HEK293T (cell line): ENCODE measurements at regions not wholly inside any gene's neighbourhood (a gene's known extent, or its start where the extent isn't known, plus 50 kb on each side); places are given as distances from the start of the nearest gene placed in this dataset.

Experiments used
- CTCF ChIA-PET: fragments of 350-600 bp; formaldehyde crosslinking; extraction: SDS; loops from one replicate; lab custom pipeline; 2021; ENCODE audit warnings: antibody characterized with exemption, inconsistent platforms; lab: Yijun Ruan, JAX
- POLR2A ChIA-PET: fragments of 350-600 bp; formaldehyde crosslinking; extraction: SDS; loops from one replicate; lab custom pipeline; 2020; ENCODE audit warnings: antibody characterized with exemption, inconsistent platforms; lab: Yijun Ruan, JAX
- DNase-seq: peaks from one replicate; pipeline ENCODE4 v3.0.0; 2012; ENCODE audit warnings: mixed read lengths; ENCODE audit errors: extremely low spot score
- CTBP1 ChIP-seq: fragments of 450-650 bp; IDR thresholded peaks from 2 replicates; pipeline ENCODE4 v1.6.1; 2016; ENCODE audit warnings: borderline replicate concordance
- ELF4 ChIP-seq: fragments of 450-650 bp; IDR thresholded peaks from 2 replicates; pipeline ENCODE4 v1.6.1; 2017; ENCODE audit warnings: antibody characterized with exemption
- HDGF ChIP-seq: fragments of 450-650 bp; IDR thresholded peaks from 2 replicates; pipeline ENCODE4 v1.6.1; 2017; ENCODE audit warnings: antibody characterized with exemption, borderline replicate concordance
- L3MBTL2 ChIP-seq: fragments of 450-650 bp; conservative IDR thresholded peaks from 2 replicates; pipeline ENCODE4 v1.6.1; 2016; ENCODE audit warnings: mild to moderate bottlenecking
- TARDBP ChIP-seq: fragments of 450-650 bp; IDR thresholded peaks from 2 replicates; pipeline ENCODE4 v1.6.1; 2016
- ZNF384 ChIP-seq: fragments of 450-650 bp; IDR thresholded peaks from 2 replicates; pipeline ENCODE4 v1.6.1; 2016

GRCh38 chrX:137101273-137101990 lies 67.6 kb upstream of the GPR101 start:
- no peak for DNase-seq
- ChIA-PET CTCF (interaction anchor here (0.5 kb wide), 1 partner anchor 50 kb away, joined by 3 read pairs; no protein-coding TSS in a partner anchor), POLR2A (no interaction called here)
- TF ChIP-seq HDGF (no peak), ELF4 (no peak), TARDBP (no peak), CTBP1 (no peak), ZNF384 (no peak), L3MBTL2 (no peak)
